LNCAP (cell line): ENCODE measurements at regions not wholly inside any gene's neighbourhood (a gene's known extent, or its start where the extent isn't known, plus 50 kb on each side); places are given as distances from the start of the nearest gene placed in this dataset.

Experiments used
- TF ChIP-seq, protein P1 (sequence below): fragments of 450-650 bp; IDR thresholded peaks from 2 replicates; pipeline ENCODE4 v1.5.1; 2017; ENCODE audit warnings: mild to moderate bottlenecking

DNA sequence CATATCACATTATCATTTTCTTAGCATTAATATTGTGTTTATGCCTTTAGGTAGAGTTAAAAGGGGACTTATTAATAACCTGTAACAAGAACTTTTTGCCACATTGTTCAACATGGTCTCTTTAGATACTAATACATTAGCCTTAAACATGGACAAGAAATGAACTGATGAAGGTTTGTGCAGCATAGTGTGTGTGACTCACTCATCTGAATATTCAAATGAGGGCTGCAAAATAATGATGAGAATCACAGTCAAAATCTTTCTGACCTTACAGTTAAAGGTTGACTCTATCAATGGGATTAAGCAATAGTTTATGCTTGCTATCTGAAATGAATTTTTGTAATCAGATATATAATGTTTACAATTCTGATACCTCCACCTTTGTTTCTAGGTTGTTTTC is 1189.3 kb upstream of the CITED2 start:
- TF ChIP-seq, protein P1, sequence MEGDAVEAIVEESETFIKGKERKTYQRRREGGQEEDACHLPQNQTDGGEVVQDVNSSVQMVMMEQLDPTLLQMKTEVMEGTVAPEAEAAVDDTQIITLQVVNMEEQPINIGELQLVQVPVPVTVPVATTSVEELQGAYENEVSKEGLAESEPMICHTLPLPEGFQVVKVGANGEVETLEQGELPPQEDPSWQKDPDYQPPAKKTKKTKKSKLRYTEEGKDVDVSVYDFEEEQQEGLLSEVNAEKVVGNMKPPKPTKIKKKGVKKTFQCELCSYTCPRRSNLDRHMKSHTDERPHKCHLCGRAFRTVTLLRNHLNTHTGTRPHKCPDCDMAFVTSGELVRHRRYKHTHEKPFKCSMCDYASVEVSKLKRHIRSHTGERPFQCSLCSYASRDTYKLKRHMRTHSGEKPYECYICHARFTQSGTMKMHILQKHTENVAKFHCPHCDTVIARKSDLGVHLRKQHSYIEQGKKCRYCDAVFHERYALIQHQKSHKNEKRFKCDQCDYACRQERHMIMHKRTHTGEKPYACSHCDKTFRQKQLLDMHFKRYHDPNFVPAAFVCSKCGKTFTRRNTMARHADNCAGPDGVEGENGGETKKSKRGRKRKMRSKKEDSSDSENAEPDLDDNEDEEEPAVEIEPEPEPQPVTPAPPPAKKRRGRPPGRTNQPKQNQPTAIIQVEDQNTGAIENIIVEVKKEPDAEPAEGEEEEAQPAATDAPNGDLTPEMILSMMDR = no peak

DNA sequence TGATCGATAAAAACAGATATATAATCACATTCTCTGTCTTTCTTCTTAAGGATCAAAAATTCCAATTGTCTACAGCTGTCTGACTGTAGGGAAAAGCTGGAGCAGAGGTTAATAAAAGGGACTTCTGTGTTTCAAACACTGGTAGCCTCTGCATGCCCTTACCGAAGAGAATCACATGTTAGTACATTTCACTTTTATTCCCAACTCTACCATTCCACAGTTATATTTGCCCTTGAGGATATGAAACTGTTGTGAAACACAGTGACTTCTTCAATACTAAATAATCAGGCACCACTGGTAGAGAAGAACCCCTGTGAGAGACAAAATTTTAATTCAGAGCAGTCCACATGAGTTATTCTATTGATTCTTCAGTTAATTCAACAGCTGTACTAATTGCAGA is 1187.3 kb upstream of the CITED2 start:
- TF ChIP-seq, protein P1 = no peak

GRCh38 chr6:140560671-140561070 is 1186.2 kb upstream of the CITED2 start:
- TF ChIP-seq, protein P1 = no peak

DNA sequence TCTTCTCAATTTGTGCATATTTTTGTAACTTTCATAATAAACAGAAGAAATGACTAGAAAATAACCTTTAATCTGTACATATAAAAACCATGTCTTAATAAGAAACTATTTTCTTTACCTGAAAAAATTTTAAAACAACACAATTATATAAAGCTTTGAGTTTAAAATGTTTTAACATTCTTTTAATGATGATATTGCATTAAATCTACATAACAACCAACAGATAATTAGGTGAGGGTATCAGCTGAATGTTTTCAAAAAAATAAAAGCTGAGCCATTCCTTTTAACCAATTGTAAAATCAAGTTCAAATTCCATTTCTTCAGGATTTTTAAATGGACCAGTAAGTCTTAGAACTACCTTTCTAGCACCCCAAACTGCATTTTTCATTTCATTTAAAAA is 1185.0 kb upstream of the CITED2 start:
- TF ChIP-seq, protein P1 = no peak

- TF ChIP-seq, protein P1 = no peak
Measured at GRCh38 chr6:140554421-140554820, 1180.0 kb upstream of the CITED2 start.

GRCh38 chr6:140548366-140548765 is 1173.9 kb upstream of the CITED2 start:
- TF ChIP-seq, protein P1 = no peak

GRCh38 chr6:140546640-140547039 is 1172.2 kb upstream of the CITED2 start:
- TF ChIP-seq, protein P1 = no peak

GRCh38 chr6:140544431-140544830 is 1170.0 kb upstream of the CITED2 start:
- TF ChIP-seq, protein P1 = no peak
